PC-9 (cell line): ENCODE measurements at regions not wholly inside any gene's neighbourhood (a gene's known extent, or its start where the extent isn't known, plus 50 kb on each side); places are given as distances from the start of the nearest gene placed in this dataset.

Experiments
- CTCF ChIP-seq: fragments of 200-600 bp; sonication (generic); conservative IDR thresholded peaks from 2 replicates; pipeline ENCODE4 v1.6.1; 2017; ENCODE audit warnings: mixed run types, antibody characterized with exemption, mild to moderate bottlenecking, moderate library complexity
- EZH2 ChIP-seq: fragments of 200-600 bp; sonication (generic); IDR thresholded peaks from 2 replicates; pipeline ENCODE4 v1.8.0; 2017; ENCODE audit warnings: antibody characterized with exemption, low read depth

DNA sequence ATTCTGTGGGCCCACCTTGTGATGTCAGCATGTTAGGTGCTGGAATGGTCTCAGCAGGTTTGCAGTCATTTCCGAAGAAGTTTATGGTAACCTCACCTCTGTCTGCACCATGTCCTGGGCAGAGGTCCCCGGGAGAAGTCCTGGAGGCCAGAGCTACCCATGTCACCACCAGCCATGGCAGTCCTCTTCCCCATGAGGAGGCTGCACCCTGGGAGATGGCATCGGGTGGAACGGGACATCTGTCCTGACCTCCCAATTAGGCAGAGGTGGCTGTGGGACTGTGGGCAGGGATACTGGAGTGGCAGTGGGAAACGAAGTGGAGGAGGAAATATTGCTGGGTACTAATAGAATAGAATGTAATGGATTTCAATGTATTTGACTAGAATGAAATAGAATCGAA lies 511.8 kb upstream of the WSB1 start:
- TF ChIP-seq EZH2 (no peak), CTCF (no peak)
